HG03439 (cell line): ENCODE measurements at regions not wholly inside any gene's neighbourhood (a gene's known extent, or its start where the extent isn't known, plus 50 kb on each side); places are given as distances from the start of the nearest gene placed in this dataset.

Source experiments
- ATAC-seq: cut with Tn5 transposase; IDR thresholded peaks from one replicate; pipeline ENCODE4 v1.9.1; 2021; ENCODE audit warnings: mild to moderate bottlenecking, moderate library complexity; ENCODE audit not compliant: unreplicated experiment

DNA sequence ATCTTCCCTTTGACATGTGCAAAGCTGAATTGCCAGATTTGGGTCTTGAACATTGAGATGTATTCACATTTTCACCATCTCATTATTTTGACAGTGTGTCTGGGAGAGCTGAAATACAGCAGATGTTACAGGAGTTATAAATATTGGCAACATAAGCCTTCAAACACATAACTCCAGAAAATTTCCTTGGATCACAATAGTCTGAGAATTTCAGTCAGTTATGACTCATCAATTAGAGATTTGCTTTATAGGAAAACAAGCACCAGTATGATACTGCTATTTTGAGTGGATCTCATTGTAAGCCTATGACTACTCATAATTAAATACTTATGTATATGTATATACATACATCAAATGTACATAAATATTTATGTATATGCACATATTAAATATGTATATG is 1171.8 kb downstream of the AMY1C start:
- ATAC-seq, result no peak

- ATAC-seq, result no peak
These were observed 1173.4 kb downstream of the AMY1C start for GRCh38 chr1:104923075-104923474.

DNA sequence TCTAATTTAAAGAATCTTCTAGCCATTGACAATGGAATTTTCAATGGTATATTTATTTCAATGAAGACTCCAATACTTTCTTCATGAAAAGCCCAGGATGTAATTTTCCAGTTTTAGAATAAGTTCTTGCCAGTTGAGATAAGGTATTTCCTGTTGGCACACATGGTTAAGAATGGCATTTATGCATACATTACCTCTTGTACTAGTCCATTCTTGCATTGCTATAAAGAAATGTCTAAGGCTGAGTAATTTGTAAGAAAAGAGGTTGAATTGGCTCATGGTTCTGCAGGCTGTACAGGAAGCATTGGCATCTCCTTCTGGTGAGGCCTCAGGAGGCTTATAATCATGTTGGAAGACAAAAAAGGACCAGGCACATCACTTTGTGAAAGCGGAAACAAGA is 1179.6 kb downstream of the AMY1C start:
- no peak for ATAC-seq

DNA sequence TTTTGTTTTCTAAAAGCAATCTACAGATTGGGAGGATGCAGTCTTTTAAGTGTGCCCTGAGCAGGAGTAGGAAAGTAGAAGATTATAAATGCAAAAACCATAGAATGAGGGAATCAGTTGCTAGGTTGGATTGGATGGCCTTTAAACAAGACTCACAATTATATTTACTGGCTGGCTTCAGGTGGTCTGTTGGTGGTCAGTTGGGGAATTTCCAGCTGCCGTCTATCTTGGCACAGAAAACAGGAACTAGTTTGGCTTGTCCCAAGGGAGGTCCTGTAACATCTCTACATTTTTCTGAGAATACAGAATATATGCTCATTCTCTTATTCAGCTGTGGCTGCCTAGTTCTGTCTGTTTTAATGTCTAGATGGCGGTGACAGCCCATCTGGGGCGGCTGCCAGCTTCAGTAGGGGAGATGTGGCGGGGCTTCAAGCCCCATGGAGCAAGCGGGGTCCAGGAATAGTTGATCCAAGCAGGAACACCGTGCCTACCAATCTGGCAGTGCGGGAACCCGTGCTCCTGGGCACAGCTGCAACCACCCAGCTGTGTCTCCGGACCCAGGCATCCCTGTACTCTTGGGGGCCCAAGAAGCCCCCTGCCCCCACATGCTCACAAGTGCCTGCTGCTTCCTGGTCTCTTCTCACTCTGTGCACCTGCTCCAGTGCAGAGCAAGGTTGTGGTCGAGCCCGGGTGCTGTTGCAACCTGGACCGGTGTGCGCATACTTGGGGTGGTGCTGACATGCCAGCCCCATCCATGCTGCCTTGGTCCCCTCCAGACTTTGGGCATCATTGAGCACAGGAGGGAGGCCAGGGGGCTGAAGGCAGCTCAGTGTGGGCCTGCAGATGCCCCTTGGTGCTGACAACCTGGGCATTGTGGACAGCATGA is 1182.6 kb downstream of the AMY1C start:
- ATAC-seq, result no peak

DNA sequence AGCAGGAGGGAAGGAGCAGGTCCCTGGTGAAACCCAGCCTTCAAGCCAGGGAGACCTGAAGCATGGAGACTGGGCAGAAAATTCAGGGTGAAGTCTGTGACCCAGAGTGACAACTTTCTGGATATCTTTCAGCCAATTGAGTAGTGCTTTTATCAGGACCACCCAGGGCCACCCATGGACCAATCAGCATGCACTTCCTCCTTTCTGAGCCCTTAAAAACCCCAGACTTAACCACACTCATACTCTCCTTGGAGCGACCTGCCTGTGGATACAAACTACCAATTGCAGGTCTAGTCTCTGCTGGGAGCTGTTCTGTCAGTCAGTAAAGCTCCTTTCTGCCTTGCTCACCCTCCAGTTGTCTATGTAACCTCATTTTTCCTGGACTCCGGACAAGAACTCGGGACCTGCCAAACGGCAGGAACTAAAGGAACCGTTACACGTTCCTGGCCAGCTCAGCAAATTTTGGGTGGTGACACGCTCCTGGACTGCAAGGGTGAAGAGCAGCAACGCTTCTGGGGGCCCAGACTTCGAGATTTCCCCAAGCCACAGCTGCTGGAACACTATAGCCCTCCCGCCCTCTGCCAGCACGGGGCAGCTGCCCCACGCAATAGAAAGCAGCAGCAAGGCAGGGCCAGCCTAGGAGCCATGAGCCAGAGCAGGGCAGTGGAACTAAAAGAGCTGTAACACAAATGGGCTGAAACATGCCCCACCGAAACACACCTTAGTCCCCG is 1183.4 kb downstream of the AMY1C start:
- no peak for ATAC-seq

DNA sequence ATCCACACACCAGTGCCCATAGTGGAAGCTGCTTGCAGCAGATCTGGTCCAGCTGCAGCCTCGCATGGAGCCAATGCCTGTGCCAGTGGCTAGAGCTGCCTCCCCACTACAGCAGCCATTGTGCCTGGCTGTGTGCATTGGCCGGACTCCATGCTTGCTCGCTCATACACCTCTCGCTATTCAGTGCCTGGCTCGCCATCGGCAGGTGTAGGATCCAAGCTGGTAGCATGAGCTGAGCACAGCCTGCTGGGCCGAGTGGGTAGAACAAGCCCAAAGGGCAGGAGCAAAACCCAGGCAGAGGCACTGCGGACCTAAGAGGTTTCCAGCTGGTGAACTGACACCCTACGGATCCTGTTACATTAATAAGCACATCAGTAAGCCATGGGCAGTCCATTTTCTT is 1184.1 kb downstream of the AMY1C start:
- ATAC-seq, result no peak

DNA sequence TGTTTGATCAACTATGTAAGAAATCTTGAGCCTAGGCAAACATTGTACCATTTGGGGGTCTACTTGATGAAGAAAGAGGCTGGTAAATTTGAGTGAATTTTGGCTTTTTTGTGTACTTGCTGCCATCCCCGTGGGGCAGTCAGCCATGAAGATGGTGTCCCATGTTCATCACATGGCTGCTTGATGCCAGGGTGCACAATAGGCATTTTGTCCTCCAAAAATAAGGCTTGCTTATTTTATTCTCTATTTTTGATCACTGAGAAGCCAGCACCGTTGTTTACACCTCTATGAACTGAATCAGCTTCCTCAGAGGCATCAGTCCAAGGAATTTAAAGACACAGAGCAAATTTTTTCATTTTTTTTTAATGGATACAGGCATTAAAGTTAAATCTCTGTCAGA is 1195.7 kb downstream of the AMY1C start:
- no peak for ATAC-seq

DNA sequence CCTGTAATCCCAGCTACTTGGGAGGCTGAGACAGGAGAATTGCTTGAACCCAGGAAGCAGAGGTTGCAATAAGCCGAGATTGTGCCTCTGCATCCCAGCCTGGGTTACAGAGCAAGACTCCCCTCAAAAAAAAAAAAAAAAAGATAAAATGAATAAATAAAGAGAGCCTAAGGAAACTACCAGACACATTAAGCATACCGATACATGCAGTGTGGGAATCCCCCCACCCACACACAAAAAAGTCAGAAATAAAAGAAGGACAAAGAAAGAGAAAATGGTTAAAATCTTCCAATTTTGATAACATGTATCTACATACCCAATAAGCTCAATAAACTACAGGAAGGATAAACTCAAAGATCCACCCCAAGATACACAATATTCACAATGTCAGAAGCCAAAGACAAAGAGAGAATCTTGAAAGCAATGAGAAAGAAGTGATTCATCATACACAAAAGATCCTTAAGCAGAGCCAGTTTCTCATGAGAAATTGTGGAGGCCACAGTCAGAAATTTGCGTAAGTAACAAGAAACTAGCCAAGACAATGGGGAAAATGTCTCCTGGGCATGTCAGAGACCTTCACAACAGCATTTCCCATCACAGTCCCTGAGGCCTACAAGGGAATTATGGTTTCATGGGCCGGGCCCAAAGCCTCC is 1197.0 kb downstream of the AMY1C start:
- no peak for ATAC-seq

- ATAC-seq, result no peak
These were observed 1203.9 kb downstream of the AMY1C start for GRCh38 chr1:104953555-104953954.

DNA sequence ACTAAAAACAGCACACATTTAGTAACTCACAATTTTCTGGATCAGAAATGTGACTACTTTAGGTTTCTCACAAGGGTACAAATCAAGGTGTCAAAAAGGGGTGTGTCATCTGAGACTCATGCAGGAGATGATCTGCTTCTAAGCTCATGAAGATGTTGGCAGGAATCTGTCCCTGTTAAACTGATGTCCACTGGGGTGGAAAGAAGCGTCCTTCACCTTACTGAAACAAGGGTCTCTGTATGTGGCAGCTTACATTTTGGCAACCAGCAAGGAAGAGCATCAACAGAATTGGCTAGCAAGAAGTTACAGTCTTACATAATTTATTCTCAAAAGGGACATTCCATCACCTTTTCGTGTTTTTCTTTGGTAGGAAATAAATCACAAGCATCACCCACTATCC is 1223.8 kb downstream of the AMY1C start:
- ATAC-seq, result no peak

GRCh38 chr1:104979651-104980050 is 1230.0 kb downstream of the AMY1C start:
- no peak for ATAC-seq

DNA sequence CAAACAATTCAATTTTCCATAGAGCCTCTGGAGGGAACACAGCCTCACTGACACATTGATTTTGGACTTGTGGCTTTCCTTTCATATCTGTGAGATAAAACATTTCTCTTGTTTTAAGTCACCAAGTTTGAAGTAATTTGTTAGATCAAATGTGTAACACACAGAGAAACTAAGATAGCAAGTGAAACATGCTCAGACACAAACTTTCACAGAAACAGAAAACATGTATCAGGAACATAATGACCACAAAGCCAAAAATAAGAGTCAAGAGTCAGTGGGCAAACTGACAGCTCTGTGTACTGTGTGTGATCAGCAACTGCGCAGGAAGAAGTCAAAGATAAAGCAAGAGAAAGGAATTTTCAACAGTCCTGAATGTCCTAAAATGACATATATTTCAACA is 1237.5 kb downstream of the AMY1C start:
- ATAC-seq, result peak; percentile 100

- ATAC-seq, result no peak
These were observed 1239.3 kb downstream of the AMY1C start for GRCh38 chr1:104989012-104989411.

DNA sequence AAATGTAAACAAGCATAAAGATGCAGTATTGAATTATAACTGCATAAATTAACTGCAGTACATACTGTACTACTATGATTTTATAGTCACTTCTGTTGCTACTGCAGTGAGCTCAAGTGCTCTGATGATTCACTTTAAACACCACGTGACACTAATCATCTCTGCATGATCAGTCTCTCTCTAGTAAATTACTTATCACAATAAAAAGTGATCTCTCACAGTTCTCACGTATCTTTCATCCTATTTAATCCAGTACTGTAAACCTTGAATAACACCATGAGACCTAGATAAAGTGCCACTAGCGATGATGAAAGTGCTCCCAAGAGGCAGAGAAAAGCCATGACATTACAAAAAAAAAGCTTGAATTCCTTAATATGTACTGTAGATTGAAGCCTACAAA is 1242.0 kb downstream of the AMY1C start:
- ATAC-seq, result no peak

- no peak for ATAC-seq
These were observed 1251.1 kb downstream of the AMY1C start for GRCh38 chr1:105000793-105001192.

- no peak for ATAC-seq
These were observed 1254.8 kb downstream of the AMY1C start for GRCh38 chr1:105004515-105004914.

DNA sequence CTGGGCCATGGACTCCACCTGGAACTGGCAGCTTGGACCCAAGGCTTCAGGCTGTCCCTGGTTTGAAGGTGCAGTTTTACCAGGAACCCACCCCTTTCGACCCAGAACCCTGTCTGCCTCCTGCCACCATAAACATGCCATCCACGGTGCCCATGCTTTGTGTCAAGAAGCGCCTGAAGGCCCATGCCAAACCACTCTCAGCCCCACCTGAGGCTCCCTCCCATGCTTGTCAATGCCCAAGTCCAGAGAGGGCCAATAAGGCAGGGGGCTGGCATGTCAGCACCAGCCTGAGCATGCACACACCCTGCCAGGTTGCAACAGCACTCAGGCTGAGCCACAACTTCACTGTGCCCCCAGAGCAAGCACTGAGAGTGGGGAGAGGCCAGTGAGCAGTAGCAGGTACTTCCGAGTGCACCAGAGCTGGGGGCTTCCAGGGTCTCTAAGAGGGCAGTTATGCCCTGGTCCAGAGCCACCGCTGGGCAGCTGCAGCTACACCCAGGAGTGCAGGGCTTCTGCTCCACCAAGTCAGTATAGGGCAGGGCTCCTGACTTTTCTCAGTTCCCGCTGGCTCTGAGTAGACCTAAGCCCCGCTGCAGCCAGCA is 1256.0 kb downstream of the AMY1C start:
- ATAC-seq, result no peak

DNA sequence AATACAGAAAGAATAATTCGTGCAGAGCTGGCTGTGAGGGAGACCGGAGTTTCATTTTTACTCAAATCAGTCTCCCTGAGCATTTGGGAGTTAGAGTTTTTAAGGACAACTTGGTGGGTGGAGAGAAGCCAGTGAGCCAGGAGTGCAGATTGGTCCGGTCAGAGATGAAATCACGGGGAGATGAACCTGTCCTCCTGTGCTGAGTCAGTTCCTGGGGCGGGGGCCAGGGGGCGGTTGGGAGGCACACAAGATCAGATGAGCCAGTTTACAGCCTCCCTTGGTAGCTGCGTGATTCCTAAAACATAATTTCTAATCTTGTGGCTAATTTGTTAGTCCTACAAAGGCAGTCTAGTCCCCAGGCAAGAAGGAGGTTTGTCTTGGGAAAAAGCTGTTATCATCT is 1267.9 kb downstream of the AMY1C start:
- ATAC-seq, result no peak

DNA sequence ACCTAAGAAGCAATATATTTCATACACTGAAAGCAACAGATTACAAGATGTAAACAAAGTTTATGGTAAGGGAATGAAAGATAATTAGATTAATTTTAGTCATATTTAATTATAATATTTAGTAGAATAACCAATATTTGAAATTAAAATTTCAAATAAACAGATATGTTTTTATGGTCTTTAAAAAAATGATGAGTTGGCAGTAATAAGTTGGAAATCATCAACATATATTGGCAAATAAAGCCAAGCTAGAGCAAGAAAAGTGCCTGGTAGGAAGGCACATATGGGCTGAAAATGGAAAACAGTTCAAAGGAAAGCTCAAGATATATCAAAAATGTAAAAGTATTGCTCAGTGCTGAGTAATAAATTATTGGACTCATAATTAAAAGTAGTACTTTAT is 1274.0 kb downstream of the AMY1C start:
- no peak for ATAC-seq

GRCh38 chr1:105027838-105028471 is 1278.3 kb downstream of the AMY1C start:
- ATAC-seq, result peak; percentile 68

GRCh38 chr1:105072446-105072845 is 1322.7 kb downstream of the AMY1C start:
- ATAC-seq, result no peak
